Ishikawa (cell line): ENCODE measurements at regions not wholly inside any gene's neighbourhood (a gene's known extent, or its start where the extent isn't known, plus 50 kb on each side); places are given as distances from the start of the nearest gene placed in this dataset.

Source experiments
- CREB1 ChIP-seq: IDR thresholded peaks from 2 replicates; pipeline ENCODE4 v1.6.1; 2012; ENCODE audit warnings: low read depth
- FOXM1 ChIP-seq: IDR thresholded peaks from 2 replicates; pipeline ENCODE4 v1.6.1; 2012; ENCODE audit warnings: low read depth, borderline replicate concordance
- RAD21 ChIP-seq: IDR thresholded peaks from 2 replicates; pipeline ENCODE4 v1.6.1; 2012; ENCODE audit warnings: low read depth
- REST ChIP-seq: IDR thresholded peaks from 2 replicates; pipeline ENCODE4 v1.6.1; 2012; ENCODE audit warnings: low read depth, mild to moderate bottlenecking
- TAF1 ChIP-seq: IDR thresholded peaks from 2 replicates; pipeline ENCODE4 v1.6.1; 2012; ENCODE audit warnings: low read depth, mild to moderate bottlenecking
- TEAD4 ChIP-seq: IDR thresholded peaks from 2 replicates; pipeline ENCODE4 v1.6.1; 2012
- YY1 ChIP-seq: IDR thresholded peaks from 2 replicates; pipeline ENCODE4 v1.6.1; 2012; ENCODE audit warnings: low read depth
- TF ChIP-seq, protein P1 (sequence below): IDR thresholded peaks from 2 replicates; pipeline ENCODE4 v1.6.1; 2012

GRCh38 chr13:110809871-110810486, 96.5 kb downstream of the ING1 start:
- TF ChIP-seq TAF1 (no peak), TEAD4 (no peak), REST (no peak), CREB1 (no peak), FOXM1 (no peak), YY1 (no peak), RAD21 (no peak)
- TF ChIP-seq, protein P1, sequence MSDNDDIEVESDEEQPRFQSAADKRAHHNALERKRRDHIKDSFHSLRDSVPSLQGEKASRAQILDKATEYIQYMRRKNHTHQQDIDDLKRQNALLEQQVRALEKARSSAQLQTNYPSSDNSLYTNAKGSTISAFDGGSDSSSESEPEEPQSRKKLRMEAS = no peak
